ENCODE measurements at regions not wholly inside any gene's neighbourhood (a gene's known extent, or its start where the extent isn't known, plus 50 kb on each side); places are given as distances from the start of the nearest gene placed in this dataset.

DNA sequence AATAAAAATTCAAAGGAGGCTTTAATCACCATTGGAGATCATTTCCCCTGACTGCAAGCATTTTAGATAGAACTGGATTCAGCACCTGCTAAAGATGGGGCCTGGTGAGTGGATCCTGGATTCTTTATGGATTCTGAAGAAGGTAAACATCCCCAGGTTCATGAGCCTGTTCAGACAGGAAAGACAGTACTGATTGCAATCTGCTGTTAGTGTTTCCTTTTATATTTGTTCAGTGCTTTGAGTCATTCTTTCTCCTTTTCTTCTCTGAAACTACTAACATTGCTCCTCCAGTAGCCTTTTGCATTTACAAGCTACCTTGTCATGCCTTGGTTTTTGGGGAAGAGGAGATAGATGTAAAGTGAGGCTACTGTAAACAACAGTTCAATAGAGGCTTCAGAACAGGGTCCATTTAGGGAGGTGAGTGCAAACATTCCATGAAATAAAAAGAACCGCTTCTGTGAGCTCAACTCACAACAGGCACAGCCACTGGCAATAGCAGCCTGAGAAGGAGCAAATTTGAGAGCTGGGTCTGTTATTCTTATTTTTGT is 66.4 kb upstream of the PRL start:
- Histone ChIP-seq H3K36me3 (replicated peaks in 1 of 2) (no peaks in the 10 kb centered on the region), H3K4me1 (replicated peaks in 1 of 2) (no peaks in the 10 kb centered on the region), H3K27ac (no peak overlapping the region), H3K4me3 (no peak overlapping the region), H3K27me3 (no peaks in the 10 kb centered on the region), H3K9me3 (replicated peaks in 1 of 3) (no peaks in the 10 kb centered on the region)
- intact Hi-C loops (cut with DNase I) = no loop called here
- 89 to 96% (median 93%) methylated on average over 1 of the region's 1 CpG for WGBS, 4 donors
- TF ChIP-seq POLR2A (IDR thresholded peaks at IDR 0.05) = no peak
- TF ChIP-seq, protein P1, sequence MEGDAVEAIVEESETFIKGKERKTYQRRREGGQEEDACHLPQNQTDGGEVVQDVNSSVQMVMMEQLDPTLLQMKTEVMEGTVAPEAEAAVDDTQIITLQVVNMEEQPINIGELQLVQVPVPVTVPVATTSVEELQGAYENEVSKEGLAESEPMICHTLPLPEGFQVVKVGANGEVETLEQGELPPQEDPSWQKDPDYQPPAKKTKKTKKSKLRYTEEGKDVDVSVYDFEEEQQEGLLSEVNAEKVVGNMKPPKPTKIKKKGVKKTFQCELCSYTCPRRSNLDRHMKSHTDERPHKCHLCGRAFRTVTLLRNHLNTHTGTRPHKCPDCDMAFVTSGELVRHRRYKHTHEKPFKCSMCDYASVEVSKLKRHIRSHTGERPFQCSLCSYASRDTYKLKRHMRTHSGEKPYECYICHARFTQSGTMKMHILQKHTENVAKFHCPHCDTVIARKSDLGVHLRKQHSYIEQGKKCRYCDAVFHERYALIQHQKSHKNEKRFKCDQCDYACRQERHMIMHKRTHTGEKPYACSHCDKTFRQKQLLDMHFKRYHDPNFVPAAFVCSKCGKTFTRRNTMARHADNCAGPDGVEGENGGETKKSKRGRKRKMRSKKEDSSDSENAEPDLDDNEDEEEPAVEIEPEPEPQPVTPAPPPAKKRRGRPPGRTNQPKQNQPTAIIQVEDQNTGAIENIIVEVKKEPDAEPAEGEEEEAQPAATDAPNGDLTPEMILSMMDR (IDR thresholded peaks at IDR 0.05) = no peak
- DNase-seq = no peak

DNA sequence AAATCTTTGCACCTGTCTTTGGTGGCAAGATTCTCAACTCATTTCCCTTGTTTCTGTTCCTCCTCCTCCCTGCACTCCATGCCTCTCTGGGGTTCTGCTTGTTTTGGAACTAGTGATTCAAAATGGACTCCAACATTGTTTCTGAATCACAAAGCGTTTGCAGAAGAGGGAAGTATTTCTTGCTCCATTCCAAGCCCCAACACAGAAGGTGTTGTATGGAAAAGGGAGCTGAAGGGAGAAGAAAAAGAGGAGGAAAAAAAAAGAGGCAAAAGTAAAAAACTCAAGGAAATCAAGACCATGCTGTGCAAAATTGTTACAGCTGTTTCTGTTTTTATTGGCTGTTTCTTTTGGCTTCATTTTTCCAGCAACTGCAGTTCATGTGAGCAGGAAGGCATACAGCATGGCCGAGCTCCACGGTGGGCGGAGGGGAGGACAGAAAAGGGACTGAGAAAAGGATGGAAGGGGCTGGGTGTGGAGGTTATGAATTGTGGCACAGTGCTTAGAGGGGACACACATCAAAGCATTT is 66.9 kb upstream of the PRL start:
- no peak overlapping the region for H3K4me3 ChIP-seq
- H3K27ac ChIP-seq = no peak overlapping the region
- H3K9me3 ChIP-seq (replicated peaks in 1 of 3) = no peaks in the 10 kb centered on the region
- intact Hi-C loops (cut with DNase I) = no loop called here
- H3K27me3 ChIP-seq = no peaks in the 10 kb centered on the region
- TF ChIP-seq, protein P1 (IDR thresholded peaks at IDR 0.05) = no peak
- no peak for TF ChIP-seq POLR2A (IDR thresholded peaks at IDR 0.05)
- no peaks in the 10 kb centered on the region for H3K4me1 ChIP-seq (replicated peaks in 1 of 2)
- DNase-seq = no peak
- H3K36me3 ChIP-seq (replicated peaks in 1 of 2) = no peaks in the 10 kb centered on the region
- WGBS, 4 donors = 64 to 74% (median 67%) methylated on average over 4 of the region's 4 CpGs

DNA sequence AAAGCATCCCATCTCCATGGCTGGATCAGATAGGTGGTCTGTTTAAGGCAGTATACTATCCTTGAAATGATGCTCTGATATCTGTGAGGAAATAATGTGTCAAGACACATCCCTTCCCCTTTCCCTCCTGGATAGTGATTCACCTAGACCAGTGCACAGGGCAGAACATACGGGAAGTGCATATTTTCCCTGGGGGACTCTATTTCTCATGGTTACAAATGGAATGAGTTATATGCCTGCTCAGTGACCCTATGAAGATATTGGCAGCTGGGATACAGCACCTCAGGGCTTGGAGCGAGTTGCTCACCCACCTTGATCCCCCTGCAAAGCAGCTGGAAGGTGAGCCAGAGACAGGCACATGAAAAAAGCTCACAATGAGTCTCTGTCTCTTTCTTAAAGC is 67.5 kb upstream of the PRL start:
- 73 to 89% (median 83%) methylated on average over 2 of the region's 2 CpGs for WGBS, 4 donors
- TF ChIP-seq, protein P1 (IDR thresholded peaks at IDR 0.05) = no peak
- TF ChIP-seq POLR2A (IDR thresholded peaks at IDR 0.05) = no peak
- H3K4me1 ChIP-seq (replicated peaks in 1 of 2) = no peaks in the 10 kb centered on the region
- no peak overlapping the region for H3K27ac ChIP-seq
- intact Hi-C loops (cut with DNase I) = no loop called here
- H3K27me3 ChIP-seq = no peaks in the 10 kb centered on the region
- no peaks in the 10 kb centered on the region for H3K9me3 ChIP-seq (replicated peaks in 1 of 3)
- H3K4me3 ChIP-seq = no peak overlapping the region
- DNase-seq = no peak
- no peaks in the 10 kb centered on the region for H3K36me3 ChIP-seq (replicated peaks in 1 of 2)

DNA sequence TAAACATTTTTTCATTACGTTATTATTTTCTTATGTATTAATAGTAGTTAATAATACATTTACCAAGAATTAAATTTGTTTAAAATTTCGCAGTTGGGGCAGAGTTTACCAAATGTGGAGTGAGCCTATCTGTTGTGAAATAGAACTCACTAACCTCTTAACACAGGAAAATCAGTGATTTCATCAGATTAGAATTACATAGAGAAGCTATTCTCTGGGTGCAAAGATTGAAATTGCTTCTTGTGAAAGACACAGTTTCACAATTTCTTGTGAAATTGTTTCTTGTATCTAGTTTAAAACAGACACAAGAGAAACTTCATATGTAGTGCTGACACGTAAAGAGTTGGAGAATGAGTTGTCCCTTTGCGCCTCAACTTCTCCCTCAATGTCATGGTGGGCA is 69.4 kb upstream of the PRL start:
- no peak for DNase-seq
- Histone ChIP-seq H3K4me1 (replicated peaks in 1 of 2) (no peaks in the 10 kb centered on the region), H3K27me3 (no peaks in the 10 kb centered on the region), H3K36me3 (replicated peaks in 1 of 2) (no peaks in the 10 kb centered on the region), H3K9me3 (replicated peaks in 1 of 3) (no peaks in the 10 kb centered on the region), H3K27ac (no peak overlapping the region), H3K4me3 (no peak overlapping the region)
- TF ChIP-seq, protein P1 (IDR thresholded peaks at IDR 0.05) = no peak
- TF ChIP-seq POLR2A (IDR thresholded peaks at IDR 0.05) = no peak
- intact Hi-C loops (cut with DNase I) = no loop called here
- WGBS, 4 donors = 58 to 63% (median 61%) methylated on average over 4 of the region's 4 CpGs
